Neural cell (in vitro differentiated cells): ENCODE measurements at regions not wholly inside any gene's neighbourhood (a gene's known extent, or its start where the extent isn't known, plus 50 kb on each side); places are given as distances from the start of the nearest gene placed in this dataset.

Experiments used
- CTCF ChIP-seq: fragments of 450-650 bp; IDR thresholded peaks from 2 replicates; pipeline ENCODE4 v1.5.1; 2014; ENCODE audit warnings: antibody characterized with exemption, mild to moderate bottlenecking, moderate library complexity; ENCODE audit not compliant: poor library complexity, severe bottlenecking
- EP300 ChIP-seq: fragments of 450-650 bp; conservative IDR thresholded peaks from 2 replicates; pipeline ENCODE4 v1.6.1; 2014; ENCODE audit warnings: antibody characterized with exemption, mild to moderate bottlenecking, moderate library complexity; ENCODE audit not compliant: poor library complexity, severe bottlenecking
- EZH2 ChIP-seq: fragments of 200-600, 300-800 bp; shearing (Covaris generic), sonication (generic); IDR thresholded peaks from 2 replicates; pipeline ENCODE4 v1.6.1; 2014; ENCODE audit warnings: antibody characterized with exemption, low read length, borderline replicate concordance, mild to moderate bottlenecking; ENCODE audit not compliant: insufficient read depth, poor library complexity, severe bottlenecking
- POLR2AphosphoS5 ChIP-seq: IDR thresholded peaks from 2 replicates; pipeline ENCODE4 v1.6.1; 2012
- RAD21 ChIP-seq: fragments of 450-650 bp; conservative IDR thresholded peaks from 2 replicates; pipeline ENCODE4 v1.6.1; 2014; ENCODE audit warnings: antibody characterized with exemption, mild to moderate bottlenecking, moderate library complexity
- REST ChIP-seq: IDR thresholded peaks from 2 replicates; pipeline ENCODE4 v1.6.1; 2012; ENCODE audit warnings: borderline replicate concordance
- SMC3 ChIP-seq: fragments of 450-650 bp; conservative IDR thresholded peaks from 2 replicates; pipeline ENCODE4 v1.6.1; 2014; ENCODE audit warnings: antibody characterized with exemption, mild to moderate bottlenecking, moderate library complexity; ENCODE audit not compliant: poor library complexity
- TAF1 ChIP-seq: IDR thresholded peaks from 2 replicates; pipeline ENCODE4 v1.6.1; 2012; ENCODE audit warnings: low read depth

- TF ChIP-seq REST: no peak
- TF ChIP-seq CTCF: no peak
- TF ChIP-seq EZH2: no peak
- peak; percentile 64 for TF ChIP-seq POLR2AphosphoS5
- TF ChIP-seq EP300: peak; percentile 46
- no peak for TF ChIP-seq RAD21
- TF ChIP-seq SMC3: no peak
- TF ChIP-seq TAF1: no peak
These were observed 418.5 kb upstream of the SEMA3A start for GRCh38 chr7:84612981-84613681.
